CD14-positive monocyte (primary cell): ENCODE measurements at regions not wholly inside any gene's neighbourhood (a gene's known extent, or its start where the extent isn't known, plus 50 kb on each side); places are given as distances from the start of the nearest gene placed in this dataset.

Experiments used
- DNase-seq, 3 donors: peaks; one replicate each; pipeline ENCODE4 v3.0.0-alpha.2; 2011 to 2022
- H2AFZ ChIP-seq: 2 replicates; pipeline ENCODE4 v1.6.0; 2012; ENCODE audit warnings: mild to moderate bottlenecking, low read depth, low read length, inconsistent platforms; ENCODE audit not compliant: insufficient read depth, poor library complexity, severe bottlenecking
- H3K27ac ChIP-seq, 2 donors: 1 replicate in 1 of 2; 2 replicates in 1 of 2; pipeline ENCODE4 v1.5.1; 2012 to 2013; ENCODE audit warnings: low read length in 2 of 2, control low read depth in 1 of 2, inconsistent platforms in 1 of 2, low read depth in 1 of 2, mild to moderate bottlenecking in 1 of 2
- H3K27me3 ChIP-seq, 2 donors: one replicate each; pipeline versions ENCODE4 v1.6.0 to v1.6.1; 2011 to 2013; ENCODE audit warnings: low read length in 2 of 2; ENCODE audit not compliant: control insufficient read depth in 2 of 2, insufficient read depth in 2 of 2
- H3K36me3 ChIP-seq, 2 donors: replicated peaks in 1 of 2; 1 replicate in 1 of 2; 2 replicates in 1 of 2; pipeline versions ENCODE4 v1.5.1 to v1.6.1; 2012 to 2013; ENCODE audit warnings: low read length in 2 of 2, control low read depth in 1 of 2, inconsistent platforms in 1 of 2, mild to moderate bottlenecking in 1 of 2; ENCODE audit not compliant: insufficient read depth in 2 of 2, control insufficient read depth in 1 of 2
- H3K4me1 ChIP-seq, 2 donors: 1 replicate in 1 of 2; 2 replicates in 1 of 2; pipeline versions ENCODE4 v1.5.1 to v1.6.1; 2012 to 2013; ENCODE audit warnings: low read length in 2 of 2, control low read depth in 1 of 2, inconsistent platforms in 1 of 2, mild to moderate bottlenecking in 1 of 2, moderate library complexity in 1 of 2; ENCODE audit not compliant: insufficient read depth in 2 of 2, control insufficient read depth in 1 of 2
- H3K4me2 ChIP-seq: replicated peaks from 2 replicates; pipeline ENCODE3; 2012; ENCODE audit warnings: low read length, moderate library complexity, mild to moderate bottlenecking; ENCODE audit not compliant: poor library complexity, severe bottlenecking; ENCODE audit errors: extremely low read depth
- H3K4me3 ChIP-seq, 3 experiments: fragments of 200-600 bp in 1 of 3; sonication (generic) in 1 of 3; replicated peaks in 1 of 3; 1 replicate in 2 of 3; 2 replicates in 1 of 3; pipeline ENCODE4 v1.5.1; 2011 to 2013; ENCODE audit warnings: low read length in 3 of 3, mild to moderate bottlenecking in 3 of 3, control low read depth in 2 of 3, low read depth in 2 of 3, inconsistent platforms in 1 of 3, moderate library complexity in 1 of 3
- H3K79me2 ChIP-seq: 2 replicates; pipeline ENCODE4 v1.6.0; 2012; ENCODE audit warnings: mild to moderate bottlenecking, control low read depth, inconsistent platforms, low read length, moderate library complexity; ENCODE audit not compliant: insufficient read depth
- H3K9ac ChIP-seq: 2 replicates; pipeline ENCODE4 v1.6.0; 2017; ENCODE audit warnings: low read length, mild to moderate bottlenecking; ENCODE audit not compliant: insufficient read depth, poor library complexity, severe bottlenecking
- H3K9me3 ChIP-seq, 2 donors: replicated peaks in 1 of 2; 1 replicate in 1 of 2; 2 replicates in 1 of 2; pipeline versions ENCODE4 v1.5.1 to v1.6.1; 2012 to 2013; ENCODE audit warnings: low read length in 2 of 2, control low read depth in 1 of 2; ENCODE audit not compliant: control insufficient read depth in 1 of 2, insufficient read depth in 1 of 2
- H4K20me1 ChIP-seq: 2 replicates; pipeline ENCODE4 v1.6.0; 2012; ENCODE audit warnings: mild to moderate bottlenecking, low read length, control low read depth, moderate library complexity; ENCODE audit not compliant: insufficient read depth
- H3K27ac Mint-ChIP-seq, 7 donors: one replicate each; pipeline ENCODE4 v1.8.0; 2020; ENCODE audit warnings: mild to moderate bottlenecking in 7 of 7, mixed read lengths in 7 of 7, moderate library complexity in 6 of 7, inconsistent platforms in 2 of 7
- H3K27me3 Mint-ChIP-seq, 3 donors: one replicate each; pipeline ENCODE4 v1.8.0; 2021 to 2022; ENCODE audit warnings: low read depth in 3 of 3, mild to moderate bottlenecking in 3 of 3, mixed read lengths in 3 of 3, moderate library complexity in 3 of 3, inconsistent platforms in 1 of 3
- H3K36me3 Mint-ChIP-seq, 2 donors: one replicate each; pipeline ENCODE4 v1.8.0; 2020; ENCODE audit warnings: mixed read lengths in 2 of 2, inconsistent platforms in 1 of 2, mild to moderate bottlenecking in 1 of 2
- H3K4me1 Mint-ChIP-seq: one replicate; pipeline ENCODE4 v1.8.0; 2020; ENCODE audit warnings: mild to moderate bottlenecking, mixed read lengths
- H3K4me3 Mint-ChIP-seq, 2 donors: one replicate each; pipeline ENCODE4 v1.8.0; 2020; ENCODE audit warnings: mild to moderate bottlenecking in 2 of 2, mixed read lengths in 2 of 2, moderate library complexity in 1 of 2
- H3K9me3 Mint-ChIP-seq, 7 donors: one replicate each; pipeline ENCODE4 v1.8.0; 2020 to 2022; ENCODE audit warnings: mixed read lengths in 7 of 7, mild to moderate bottlenecking in 6 of 7, moderate library complexity in 6 of 7, inconsistent platforms in 2 of 7
- WGBS: methylation state at CpG from one replicate; pipeline ENCODE4 v1.1.5; 2013; ENCODE audit warnings: missing lambda C conversion rate; ENCODE audit not compliant: insufficient coverage; 5-methylcytosine and 5-hydroxymethylcytosine counted together
- intact Hi-C, 2 donors: fragments of 100-400 bp; cut with micrococcal nuclease; formaldehyde crosslinking; loops; one replicate each; pipeline versions ENCODE4 v1.15.0 to v1.15.1; 2023
- TF ChIP-seq, protein P1 (sequence below): fragments of 200-600 bp; IDR thresholded peaks from one replicate; pipeline ENCODE4 v1.8.0; 2022; ENCODE audit warnings: antibody characterized with exemption, mild to moderate bottlenecking

DNA sequence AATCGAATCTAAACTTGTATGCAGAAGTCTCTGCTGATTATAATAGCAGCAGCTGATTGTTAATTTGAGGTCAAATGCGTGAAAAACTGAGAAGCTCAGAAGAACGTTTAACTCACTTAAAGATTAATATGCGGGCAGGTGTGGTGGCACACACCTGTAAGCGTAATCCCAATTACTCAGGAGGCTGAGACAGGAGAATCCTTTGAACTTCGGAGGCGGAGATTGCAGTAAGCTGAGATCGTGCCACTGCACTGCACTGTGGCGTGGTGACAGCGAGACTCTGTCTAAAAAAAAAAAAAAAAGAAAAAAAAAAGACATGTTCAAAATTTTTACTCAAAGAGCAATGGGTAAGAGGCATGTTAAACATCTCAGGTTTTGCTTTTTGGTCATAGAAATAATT lies 1370.8 kb downstream of the GRIK2 start:
- 94% methylated on average over 6 of the region's 10 CpGs for WGBS
- H3K27me3 ChIP-seq = no peaks in the 10 kb centered on the region
- no peaks in the 10 kb centered on the region for H3K36me3 ChIP-seq
- intact Hi-C loops = no loop called here
- no peaks in the 10 kb centered on the region for H3K4me1 ChIP-seq
- no peak overlapping the region for H3K27ac Mint-ChIP-seq
- no peak overlapping the region for H3K4me3 Mint-ChIP-seq
- no peaks in the 10 kb centered on the region for H4K20me1 ChIP-seq
- H3K4me1 Mint-ChIP-seq = no peaks in the 10 kb centered on the region
- TF ChIP-seq, protein P1, sequence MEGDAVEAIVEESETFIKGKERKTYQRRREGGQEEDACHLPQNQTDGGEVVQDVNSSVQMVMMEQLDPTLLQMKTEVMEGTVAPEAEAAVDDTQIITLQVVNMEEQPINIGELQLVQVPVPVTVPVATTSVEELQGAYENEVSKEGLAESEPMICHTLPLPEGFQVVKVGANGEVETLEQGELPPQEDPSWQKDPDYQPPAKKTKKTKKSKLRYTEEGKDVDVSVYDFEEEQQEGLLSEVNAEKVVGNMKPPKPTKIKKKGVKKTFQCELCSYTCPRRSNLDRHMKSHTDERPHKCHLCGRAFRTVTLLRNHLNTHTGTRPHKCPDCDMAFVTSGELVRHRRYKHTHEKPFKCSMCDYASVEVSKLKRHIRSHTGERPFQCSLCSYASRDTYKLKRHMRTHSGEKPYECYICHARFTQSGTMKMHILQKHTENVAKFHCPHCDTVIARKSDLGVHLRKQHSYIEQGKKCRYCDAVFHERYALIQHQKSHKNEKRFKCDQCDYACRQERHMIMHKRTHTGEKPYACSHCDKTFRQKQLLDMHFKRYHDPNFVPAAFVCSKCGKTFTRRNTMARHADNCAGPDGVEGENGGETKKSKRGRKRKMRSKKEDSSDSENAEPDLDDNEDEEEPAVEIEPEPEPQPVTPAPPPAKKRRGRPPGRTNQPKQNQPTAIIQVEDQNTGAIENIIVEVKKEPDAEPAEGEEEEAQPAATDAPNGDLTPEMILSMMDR = no peak
- DNase-seq = no peak
- H3K9ac ChIP-seq = no peak overlapping the region
- peaks cover 0 to 4% (median 1%) of the 10 kb centered on the region in 7 donors for H3K9me3 Mint-ChIP-seq
- no peak overlapping the region for H3K4me2 ChIP-seq
- H3K79me2 ChIP-seq = no peaks in the 10 kb centered on the region
- H2AFZ ChIP-seq = no peak overlapping the region
- H3K27me3 Mint-ChIP-seq = no peaks in the 10 kb centered on the region
- no peak overlapping the region for H3K27ac ChIP-seq
- no peaks in the 10 kb centered on the region for H3K9me3 ChIP-seq
- no peaks in the 10 kb centered on the region for H3K36me3 Mint-ChIP-seq
- no peak overlapping the region for H3K4me3 ChIP-seq

DNA sequence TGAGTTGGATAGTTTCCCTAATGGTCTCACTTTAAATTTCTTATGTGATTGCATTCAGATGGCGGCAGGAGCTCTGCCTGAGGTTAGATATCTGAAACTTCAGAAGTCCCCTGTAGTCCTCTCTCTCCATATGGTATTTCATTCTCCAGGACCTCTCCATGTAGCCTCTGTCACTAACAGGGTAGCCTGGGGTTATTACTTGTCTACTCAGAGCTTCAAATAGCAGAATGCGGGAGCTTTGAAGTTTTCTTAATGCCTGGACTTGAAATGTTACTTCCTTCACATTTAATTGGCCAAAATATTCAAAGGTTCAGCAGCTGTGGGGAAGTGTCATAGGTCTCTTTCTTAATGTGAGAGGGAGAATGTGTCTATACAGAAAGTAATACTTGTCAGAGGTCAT lies 1370.4 kb downstream of the GRIK2 start:
- Histone ChIP-seq H3K4me2 (no peak overlapping the region), H3K4me1 (no peaks in the 10 kb centered on the region), H2AFZ (no peak overlapping the region), H3K79me2 (no peaks in the 10 kb centered on the region), H3K9ac (no peak overlapping the region), H3K4me3 (no peak overlapping the region), H3K27ac (no peak overlapping the region), H3K36me3 (no peaks in the 10 kb centered on the region), H3K27me3 (no peaks in the 10 kb centered on the region), H4K20me1 (no peaks in the 10 kb centered on the region), H3K9me3 (peaks cover 0 to under 1% of the 10 kb centered on the region in 2 donors)
- H3K36me3 Mint-ChIP-seq = no peaks in the 10 kb centered on the region
- no peak overlapping the region for H3K27ac Mint-ChIP-seq
- DNase-seq = no peak
- WGBS = no CpG with 5 or more reads among the region's 2 CpGs
- TF ChIP-seq, protein P1 = no peak
- intact Hi-C loops = no loop called here
- H3K4me3 Mint-ChIP-seq = no peak overlapping the region
- H3K27me3 Mint-ChIP-seq = no peaks in the 10 kb centered on the region
- no peaks in the 10 kb centered on the region for H3K4me1 Mint-ChIP-seq
- H3K9me3 Mint-ChIP-seq = peaks cover 0 to 4% (median 1%) of the 10 kb centered on the region in 7 donors
